ENCODE measurements at regions not wholly inside any gene's neighbourhood (a gene's known extent, or its start where the extent isn't known, plus 50 kb on each side); places are given as distances from the start of the nearest gene placed in this dataset.
"Not testable (repeated sequence)": the region's sequence is repeated elsewhere in the genome, so short reads cannot be mapped to it uniquely, and the experiment has no call there.

DNA sequence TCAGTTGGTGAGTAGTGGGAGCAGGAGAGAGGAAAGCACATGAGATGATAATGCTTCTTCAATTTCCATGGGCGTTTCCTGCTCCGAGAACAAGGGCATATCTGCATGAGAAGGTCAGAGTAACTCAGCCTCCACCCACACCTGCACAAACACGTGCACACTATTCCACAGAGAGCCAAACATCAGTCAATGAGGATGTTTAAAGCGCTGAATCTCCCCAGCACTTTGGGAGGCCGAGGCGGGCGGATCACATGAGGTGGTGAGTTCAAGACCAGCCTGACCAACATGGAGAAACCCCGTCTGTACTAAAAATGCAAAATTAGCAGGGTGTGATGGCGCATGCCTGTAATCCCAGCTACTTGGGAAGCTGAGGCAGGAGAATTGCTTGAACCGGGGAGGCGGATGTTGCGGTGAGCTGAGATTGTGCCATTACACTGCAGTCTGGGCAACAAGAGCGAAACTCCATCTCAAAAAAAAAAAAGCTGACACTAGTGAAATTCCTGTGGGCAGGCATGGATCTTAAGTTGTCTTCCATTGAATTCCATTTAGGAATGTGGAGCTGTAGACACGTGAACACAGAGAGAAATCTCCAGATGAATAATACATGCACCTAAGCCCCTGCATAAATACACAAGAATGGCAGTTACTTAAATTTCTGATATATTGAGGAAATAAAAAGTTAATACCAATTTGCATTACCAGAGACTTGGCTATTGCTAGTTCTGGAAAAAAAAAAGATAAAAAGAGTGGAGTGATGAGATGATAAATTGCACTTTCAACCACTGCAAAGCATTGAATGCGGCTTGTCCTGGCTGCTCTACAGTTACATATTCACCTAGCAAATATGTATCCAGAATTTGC lies 1097.4 kb upstream of the TMEM132C start:
- DNase-seq (ENCODE audit: low spot score): no peak
- no peaks in the 10 kb centered on the region for H3K4me1 ChIP-seq (ENCODE audit: insufficient read depth, poor library complexity, severe bottlenecking)
- H3K4me3 ChIP-seq (ENCODE audit: severe bottlenecking): no peak overlapping the region
- no peaks in the 10 kb centered on the region for H3K9me3 ChIP-seq (ENCODE audit: severe bottlenecking)
- H3K36me3 ChIP-seq (ENCODE audit: low read depth): no peaks in the 10 kb centered on the region
- no peaks in the 10 kb centered on the region for H3K27me3 ChIP-seq (ENCODE audit: insufficient read depth, poor library complexity, severe bottlenecking)
- no peak overlapping the region for H3K27ac ChIP-seq (ENCODE audit: poor library complexity, severe bottlenecking)
- TF ChIP-seq, protein P1, sequence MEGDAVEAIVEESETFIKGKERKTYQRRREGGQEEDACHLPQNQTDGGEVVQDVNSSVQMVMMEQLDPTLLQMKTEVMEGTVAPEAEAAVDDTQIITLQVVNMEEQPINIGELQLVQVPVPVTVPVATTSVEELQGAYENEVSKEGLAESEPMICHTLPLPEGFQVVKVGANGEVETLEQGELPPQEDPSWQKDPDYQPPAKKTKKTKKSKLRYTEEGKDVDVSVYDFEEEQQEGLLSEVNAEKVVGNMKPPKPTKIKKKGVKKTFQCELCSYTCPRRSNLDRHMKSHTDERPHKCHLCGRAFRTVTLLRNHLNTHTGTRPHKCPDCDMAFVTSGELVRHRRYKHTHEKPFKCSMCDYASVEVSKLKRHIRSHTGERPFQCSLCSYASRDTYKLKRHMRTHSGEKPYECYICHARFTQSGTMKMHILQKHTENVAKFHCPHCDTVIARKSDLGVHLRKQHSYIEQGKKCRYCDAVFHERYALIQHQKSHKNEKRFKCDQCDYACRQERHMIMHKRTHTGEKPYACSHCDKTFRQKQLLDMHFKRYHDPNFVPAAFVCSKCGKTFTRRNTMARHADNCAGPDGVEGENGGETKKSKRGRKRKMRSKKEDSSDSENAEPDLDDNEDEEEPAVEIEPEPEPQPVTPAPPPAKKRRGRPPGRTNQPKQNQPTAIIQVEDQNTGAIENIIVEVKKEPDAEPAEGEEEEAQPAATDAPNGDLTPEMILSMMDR (IDR thresholded peaks at IDR 0.05; ENCODE audit: poor library complexity, severe bottlenecking): no peak
- ATAC-seq (ENCODE audit: low read depth): no peak

DNA sequence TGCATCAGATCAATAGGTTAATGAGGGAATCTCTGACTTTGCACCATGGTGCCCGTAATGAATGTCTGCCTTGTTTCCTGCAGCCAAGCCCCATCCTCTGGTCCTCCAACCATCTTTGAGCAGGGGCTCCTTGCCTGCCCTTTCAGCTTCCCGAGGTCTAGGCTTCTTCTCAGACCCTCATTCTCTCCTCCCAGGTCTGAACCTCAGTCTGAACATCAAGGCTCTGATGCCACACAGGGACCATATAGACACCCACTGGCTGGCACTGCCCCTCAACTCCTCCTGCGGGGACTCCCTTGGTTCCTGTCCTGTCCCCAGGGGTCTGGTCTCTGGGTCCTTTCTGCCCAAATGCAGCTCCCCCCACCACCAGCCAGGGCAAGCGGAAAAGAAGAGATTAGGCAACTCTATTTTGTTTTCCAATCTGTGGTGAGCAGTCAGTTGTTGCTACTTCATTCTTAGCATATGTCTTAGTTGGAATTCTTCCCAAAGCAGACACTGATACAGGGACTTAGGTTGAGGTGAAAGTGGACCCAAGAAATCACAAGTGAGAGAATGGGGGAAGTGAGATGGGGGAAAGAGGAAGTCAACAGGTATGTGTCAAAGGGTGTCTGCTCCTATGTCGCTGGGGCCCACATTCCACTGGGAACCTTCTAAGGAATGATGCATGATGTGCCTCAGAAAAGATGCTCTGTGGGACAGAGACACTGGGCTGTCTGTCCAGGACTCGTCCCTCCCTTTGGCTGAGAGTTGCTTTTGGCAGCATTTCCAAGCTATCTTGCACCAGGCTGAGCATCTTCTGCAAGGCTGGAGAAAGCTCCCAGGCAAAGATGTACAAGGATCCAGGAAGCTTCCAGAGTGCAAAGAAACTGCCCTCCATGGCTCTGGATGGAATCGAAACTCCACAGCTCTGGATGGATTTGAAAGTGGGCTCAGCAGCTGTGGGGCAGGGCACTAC lies 1096.5 kb upstream of the TMEM132C start:
- H3K27ac ChIP-seq (ENCODE audit: poor library complexity, severe bottlenecking): no peak overlapping the region
- H3K4me3 ChIP-seq (ENCODE audit: severe bottlenecking): no peak overlapping the region
- H3K36me3 ChIP-seq (ENCODE audit: low read depth): no peaks in the 10 kb centered on the region
- no peak for DNase-seq (ENCODE audit: low spot score)
- ATAC-seq (ENCODE audit: low read depth): no peak
- H3K9me3 ChIP-seq (ENCODE audit: severe bottlenecking): no peaks in the 10 kb centered on the region
- H3K27me3 ChIP-seq (ENCODE audit: insufficient read depth, poor library complexity, severe bottlenecking): no peaks in the 10 kb centered on the region
- H3K4me1 ChIP-seq (ENCODE audit: insufficient read depth, poor library complexity, severe bottlenecking): no peaks in the 10 kb centered on the region
- TF ChIP-seq, protein P1 (IDR thresholded peaks at IDR 0.05; ENCODE audit: poor library complexity, severe bottlenecking): no peak

DNA sequence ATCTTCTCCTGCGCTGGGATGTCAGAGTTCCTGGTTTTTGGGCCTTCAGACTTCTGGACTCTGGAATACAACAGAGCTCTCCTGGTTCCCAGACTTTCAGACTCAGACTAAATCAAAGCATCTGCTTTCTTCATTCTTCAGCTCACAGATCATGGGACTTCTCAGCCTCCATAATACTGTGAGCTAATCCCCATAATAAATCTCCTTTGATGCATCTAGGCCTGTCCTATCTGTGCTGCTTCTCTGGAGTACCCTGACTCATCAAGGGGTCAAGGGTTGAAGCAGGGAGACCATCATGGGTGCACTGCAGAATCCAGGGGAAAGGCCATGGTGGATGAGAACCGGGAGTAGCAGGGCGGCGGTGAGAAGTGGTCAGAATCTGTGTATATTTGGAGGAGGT lies 1094.1 kb upstream of the TMEM132C start:
- DNase-seq (ENCODE audit: low spot score) (no peak), ATAC-seq (ENCODE audit: low read depth) (no peak)
- no peak overlapping the region for H3K4me3 ChIP-seq (ENCODE audit: severe bottlenecking)
- TF ChIP-seq, protein P1 (IDR thresholded peaks at IDR 0.05; ENCODE audit: poor library complexity, severe bottlenecking): no peak
- no peaks in the 10 kb centered on the region for H3K36me3 ChIP-seq (ENCODE audit: low read depth)
- H3K27ac ChIP-seq (ENCODE audit: poor library complexity, severe bottlenecking): no peak overlapping the region
- peaks cover 10% of the 10 kb centered on the region for H3K9me3 ChIP-seq (ENCODE audit: severe bottlenecking)
- no peaks in the 10 kb centered on the region for H3K4me1 ChIP-seq (ENCODE audit: insufficient read depth, poor library complexity, severe bottlenecking)
- no peaks in the 10 kb centered on the region for H3K27me3 ChIP-seq (ENCODE audit: insufficient read depth, poor library complexity, severe bottlenecking)

DNA sequence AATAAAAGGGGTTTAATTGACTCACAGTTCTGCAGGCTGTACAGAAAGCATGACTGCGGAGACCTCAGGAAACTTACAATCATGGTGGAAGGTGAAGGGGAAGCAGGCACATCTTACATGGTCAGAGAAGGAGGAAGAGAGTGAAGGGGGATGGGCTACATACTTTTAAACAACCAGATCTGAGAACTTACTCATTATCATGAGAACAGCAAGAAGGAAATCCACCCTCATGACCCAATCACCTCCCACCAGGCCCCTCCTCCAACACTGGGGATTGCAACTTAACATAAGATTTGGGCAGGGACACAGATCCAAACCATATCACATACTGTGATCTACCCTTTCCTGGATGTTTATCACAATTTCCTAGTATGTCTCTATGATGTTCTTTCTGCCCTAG lies 1093.0 kb upstream of the TMEM132C start:
- H3K36me3 ChIP-seq (ENCODE audit: low read depth); H3K4me1 ChIP-seq (ENCODE audit: insufficient read depth, poor library complexity, severe bottlenecking); H3K27me3 ChIP-seq (ENCODE audit: insufficient read depth, poor library complexity, severe bottlenecking); DNase-seq (ENCODE audit: low spot score); H3K27ac ChIP-seq (ENCODE audit: poor library complexity, severe bottlenecking); H3K4me3 ChIP-seq (ENCODE audit: severe bottlenecking); ATAC-seq (ENCODE audit: low read depth): not testable (repeated sequence)
- H3K9me3 ChIP-seq (ENCODE audit: severe bottlenecking): peaks cover 12% of the 10 kb centered on the region

DNA sequence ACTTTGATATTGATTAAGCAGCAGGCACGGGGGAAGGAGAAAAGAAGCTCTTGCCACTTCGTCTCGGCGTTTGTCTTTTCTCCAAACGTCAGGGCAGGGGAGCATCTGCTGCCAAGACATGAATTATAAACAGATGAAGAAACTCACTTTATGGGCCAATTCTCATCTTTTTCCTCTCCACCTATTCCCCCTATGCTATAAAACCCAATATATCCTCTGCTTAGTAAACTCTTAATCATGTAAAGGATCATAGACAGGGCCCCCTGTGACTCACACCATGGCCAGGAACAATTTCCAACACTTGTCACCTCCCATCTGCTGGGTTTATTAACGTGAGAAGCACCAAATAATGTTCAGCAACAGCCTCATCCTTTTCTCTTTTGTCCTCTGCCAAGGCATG lies 1092.1 kb upstream of the TMEM132C start:
- Histone ChIP-seq H3K27ac (ENCODE audit: poor library complexity, severe bottlenecking) (no peak overlapping the region), H3K27me3 (ENCODE audit: insufficient read depth, poor library complexity, severe bottlenecking) (no peaks in the 10 kb centered on the region), H3K36me3 (ENCODE audit: low read depth) (no peaks in the 10 kb centered on the region), H3K4me3 (ENCODE audit: severe bottlenecking) (no peak overlapping the region), H3K4me1 (ENCODE audit: insufficient read depth, poor library complexity, severe bottlenecking) (no peaks in the 10 kb centered on the region), H3K9me3 (ENCODE audit: severe bottlenecking) (peaks cover 12% of the 10 kb centered on the region)
- DNase-seq (ENCODE audit: low spot score) (no peak), ATAC-seq (ENCODE audit: low read depth) (no peak)
- TF ChIP-seq, protein P1 (IDR thresholded peaks at IDR 0.05; ENCODE audit: poor library complexity, severe bottlenecking): no peak
